Lung (tissue), 11 donors: ENCODE measurements at regions not wholly inside any gene's neighbourhood (a gene's known extent, or its start where the extent isn't known, plus 50 kb on each side); places are given as distances from the start of the nearest gene placed in this dataset.

Experiments used
- ATAC-seq: fragments of 200-7000 bp; cut with Tn5 transposase; one replicate; pipeline ENCODE4 v1.9.1; 2020; ENCODE audit warnings: moderate number of reproducible peaks; ENCODE audit not compliant: insufficient read depth, low FRiP score
- DNase-seq, 3 donors: peaks; one replicate each; pipeline ENCODE4 v3.0.0-alpha.2; 2013 to 2017
- H3K27ac ChIP-seq, 2 donors: one replicate each; pipeline ENCODE4 v1.5.1; 2013; ENCODE audit warnings: mild to moderate bottlenecking in 2 of 2, moderate library complexity in 2 of 2, control low read depth in 1 of 2, inconsistent platforms in 1 of 2, low read depth in 1 of 2, low read length in 1 of 2
- H3K27me3 ChIP-seq, 3 donors: one replicate each; pipeline ENCODE4 v1.5.1; 2013; ENCODE audit warnings: low read length in 2 of 3; ENCODE audit not compliant: control insufficient read depth in 3 of 3, insufficient read depth in 3 of 3
- H3K36me3 ChIP-seq, 4 donors: one replicate each; pipeline ENCODE4 v1.5.1; 2013; ENCODE audit warnings: low read length in 4 of 4, mild to moderate bottlenecking in 1 of 4, moderate library complexity in 1 of 4; ENCODE audit not compliant: control insufficient read depth in 4 of 4, insufficient read depth in 4 of 4
- H3K4me1 ChIP-seq, 5 donors: one replicate each; pipeline ENCODE4 v1.5.1; 2013; ENCODE audit warnings: low read length in 5 of 5, mild to moderate bottlenecking in 2 of 5, moderate library complexity in 1 of 5; ENCODE audit not compliant: control insufficient read depth in 5 of 5, insufficient read depth in 5 of 5
- H3K4me3 ChIP-seq: one replicate; pipeline ENCODE4 v1.5.1; 2013; ENCODE audit warnings: mild to moderate bottlenecking, control low read depth, moderate library complexity
- H3K9ac ChIP-seq, 2 donors: one replicate each; pipeline ENCODE4 v1.5.1; 2013; ENCODE audit warnings: low read length in 2 of 2, control low read depth in 1 of 2; ENCODE audit not compliant: insufficient read depth in 1 of 2
- H3K9me3 ChIP-seq, 4 donors: one replicate each; pipeline ENCODE4 v1.5.1; 2013; ENCODE audit warnings: low read length in 3 of 4, mild to moderate bottlenecking in 1 of 4, moderate library complexity in 1 of 4; ENCODE audit not compliant: control insufficient read depth in 4 of 4, insufficient read depth in 3 of 4
- WGBS, 2 donors: extraction: QIAGEN DNeasy Blood & Tissue Kit; methylation state at CpG; one replicate each; pipeline ENCODE4 v1.1.7; 2013; 5-methylcytosine and 5-hydroxymethylcytosine counted together
- TF ChIP-seq, protein P1 (sequence below): IDR thresholded peaks from 2 replicates; pipeline ENCODE4 v1.5.1; 2012; ENCODE audit warnings: mild to moderate bottlenecking; ENCODE audit errors: control extremely low read depth, extremely low read depth
- donor health status: control.
- donor health status: control.
- donor health status: Bipolar disorder and iron deficiency.
- donor health status: healthy.
- donor health status: DM: yes; HTN: yes; CAD: no.

DNA sequence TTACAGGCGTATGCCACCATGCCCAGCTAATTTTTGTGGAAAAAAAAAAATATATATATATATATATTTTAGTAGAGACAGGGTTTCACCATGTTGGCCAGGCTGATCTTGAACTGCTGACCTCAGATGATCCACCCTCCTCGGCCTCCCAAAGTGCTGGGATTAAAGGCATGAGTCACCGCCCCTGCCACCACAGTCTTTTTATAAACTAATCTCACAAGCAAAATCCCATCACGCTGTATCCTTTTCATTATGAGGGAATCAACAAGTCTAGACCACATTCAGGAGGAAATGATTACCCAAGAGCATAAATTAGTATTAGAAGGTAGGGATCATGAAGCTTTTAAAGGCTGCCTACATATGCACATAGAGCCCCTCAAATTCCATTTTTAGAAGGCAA lies 210.6 kb upstream of the NBEA start:
- no peaks in the 10 kb centered on the region for H3K36me3 ChIP-seq
- H3K27ac ChIP-seq: no peak overlapping the region
- ATAC-seq: no peak

DNA sequence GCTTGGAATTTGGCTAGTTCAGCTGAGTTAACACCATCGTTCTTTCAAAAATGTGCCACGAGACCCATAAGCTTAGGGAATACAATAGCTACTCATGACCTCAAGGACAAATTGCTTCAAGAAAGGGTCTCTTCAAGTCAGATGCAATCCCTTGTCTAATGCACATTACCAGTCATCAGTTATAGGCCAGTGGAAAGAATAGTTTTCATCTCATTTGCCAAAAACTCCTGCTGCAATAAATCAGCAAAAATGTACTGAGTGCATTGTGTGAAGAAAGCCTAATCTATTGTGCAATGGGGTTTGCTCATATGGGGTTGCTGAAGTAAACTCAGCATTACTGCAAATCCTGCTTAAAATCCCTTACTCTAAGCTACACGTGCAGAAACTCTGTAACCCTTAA lies 208.3 kb upstream of the NBEA start:
- H3K27ac ChIP-seq: no peak overlapping the region
- H3K36me3 ChIP-seq: no peaks in the 10 kb centered on the region
- peaks cover 0 to 6% (median 0%) of the 10 kb centered on the region in 5 donors for H3K4me1 ChIP-seq
- H3K9ac ChIP-seq: no peak overlapping the region
- ATAC-seq (no peak), DNase-seq (peak in 2 of 3 donors; percentile 76 to 82)
- no peaks in the 10 kb centered on the region for H3K27me3 ChIP-seq
- no peak overlapping the region for H3K4me3 ChIP-seq
- 72 to 84% methylated on average over 3 of the region's 3 CpGs for WGBS, 2 donors
- TF ChIP-seq, protein P1, sequence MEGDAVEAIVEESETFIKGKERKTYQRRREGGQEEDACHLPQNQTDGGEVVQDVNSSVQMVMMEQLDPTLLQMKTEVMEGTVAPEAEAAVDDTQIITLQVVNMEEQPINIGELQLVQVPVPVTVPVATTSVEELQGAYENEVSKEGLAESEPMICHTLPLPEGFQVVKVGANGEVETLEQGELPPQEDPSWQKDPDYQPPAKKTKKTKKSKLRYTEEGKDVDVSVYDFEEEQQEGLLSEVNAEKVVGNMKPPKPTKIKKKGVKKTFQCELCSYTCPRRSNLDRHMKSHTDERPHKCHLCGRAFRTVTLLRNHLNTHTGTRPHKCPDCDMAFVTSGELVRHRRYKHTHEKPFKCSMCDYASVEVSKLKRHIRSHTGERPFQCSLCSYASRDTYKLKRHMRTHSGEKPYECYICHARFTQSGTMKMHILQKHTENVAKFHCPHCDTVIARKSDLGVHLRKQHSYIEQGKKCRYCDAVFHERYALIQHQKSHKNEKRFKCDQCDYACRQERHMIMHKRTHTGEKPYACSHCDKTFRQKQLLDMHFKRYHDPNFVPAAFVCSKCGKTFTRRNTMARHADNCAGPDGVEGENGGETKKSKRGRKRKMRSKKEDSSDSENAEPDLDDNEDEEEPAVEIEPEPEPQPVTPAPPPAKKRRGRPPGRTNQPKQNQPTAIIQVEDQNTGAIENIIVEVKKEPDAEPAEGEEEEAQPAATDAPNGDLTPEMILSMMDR: no peak
- no peaks in the 10 kb centered on the region for H3K9me3 ChIP-seq

More for the DNA sequence above, 210.6 kb upstream of the NBEA start:
- Histone ChIP-seq H3K4me1 (peaks cover 0 to 5% (median 0%) of the 10 kb centered on the region in 5 donors), H3K4me3 (no peak overlapping the region), H3K27me3 (no peaks in the 10 kb centered on the region), H3K9me3 (no peaks in the 10 kb centered on the region), H3K9ac (no peak overlapping the region)
- no peak for DNase-seq
- 87 to 91% methylated on average over 4 of the region's 4 CpGs for WGBS, 2 donors
- TF ChIP-seq, protein P1: no peak

DNA sequence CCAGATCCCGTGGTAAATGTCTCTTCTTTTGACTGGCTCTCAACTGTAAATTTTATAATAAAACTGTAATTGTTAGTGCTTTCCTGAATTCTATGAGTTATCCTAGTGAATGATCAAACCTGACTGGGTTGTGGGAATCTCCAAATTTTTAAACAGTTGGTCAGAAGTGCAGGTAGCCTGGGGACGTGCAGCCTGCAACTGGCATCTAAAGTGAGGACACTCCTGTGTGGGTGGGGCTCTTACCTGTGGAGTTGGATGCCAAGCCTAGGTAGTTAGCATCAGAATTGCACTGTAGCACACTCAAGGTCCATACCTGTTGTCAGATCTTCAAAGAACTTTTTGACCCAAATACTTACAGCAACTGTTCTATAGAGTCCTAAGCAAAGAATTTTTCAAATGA lies 207.1 kb upstream of the NBEA start:
- H3K36me3 ChIP-seq: no peaks in the 10 kb centered on the region
- TF ChIP-seq, protein P1: no peak
- ATAC-seq (no peak), DNase-seq (no peak)
- H3K27me3 ChIP-seq: no peaks in the 10 kb centered on the region
- no peak overlapping the region for H3K27ac ChIP-seq
- H3K4me1 ChIP-seq: peaks cover 0 to 7% (median 0%) of the 10 kb centered on the region in 5 donors
- H3K9me3 ChIP-seq: no peaks in the 10 kb centered on the region
- WGBS, 2 donors: 60 to 79% methylated on average over 2 of the region's 2 CpGs
- no peak overlapping the region for H3K9ac ChIP-seq
- no peak overlapping the region for H3K4me3 ChIP-seq
